HG03442 (cell line): ENCODE measurements at regions not wholly inside any gene's neighbourhood (a gene's known extent, or its start where the extent isn't known, plus 50 kb on each side); places are given as distances from the start of the nearest gene placed in this dataset.

Experiments
- ATAC-seq: cut with Tn5 transposase; IDR thresholded peaks from one replicate; pipeline ENCODE4 v1.9.1; 2021; ENCODE audit warnings: mild to moderate bottlenecking, moderate library complexity; ENCODE audit not compliant: unreplicated experiment

DNA sequence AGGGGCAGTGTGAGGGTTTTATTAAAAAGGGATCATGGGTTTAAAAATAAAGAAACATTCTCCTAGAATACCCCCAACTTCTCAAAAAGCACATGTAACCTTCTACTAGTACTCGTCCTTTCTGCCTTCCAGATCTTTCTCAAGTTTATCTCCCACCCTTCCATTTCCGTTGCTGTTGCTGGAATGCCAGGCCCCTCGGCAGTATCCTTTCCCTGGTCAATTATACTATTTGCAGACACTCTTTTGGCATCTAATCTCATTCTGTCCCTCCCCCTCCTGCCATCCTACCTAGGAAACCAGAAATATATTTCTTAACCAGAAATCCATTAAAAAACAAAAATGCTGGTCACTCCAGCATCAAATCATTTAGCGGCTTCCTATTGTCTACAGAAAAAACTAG is 198.2 kb upstream of the ATP2B1 start:
- no peak for ATAC-seq

DNA sequence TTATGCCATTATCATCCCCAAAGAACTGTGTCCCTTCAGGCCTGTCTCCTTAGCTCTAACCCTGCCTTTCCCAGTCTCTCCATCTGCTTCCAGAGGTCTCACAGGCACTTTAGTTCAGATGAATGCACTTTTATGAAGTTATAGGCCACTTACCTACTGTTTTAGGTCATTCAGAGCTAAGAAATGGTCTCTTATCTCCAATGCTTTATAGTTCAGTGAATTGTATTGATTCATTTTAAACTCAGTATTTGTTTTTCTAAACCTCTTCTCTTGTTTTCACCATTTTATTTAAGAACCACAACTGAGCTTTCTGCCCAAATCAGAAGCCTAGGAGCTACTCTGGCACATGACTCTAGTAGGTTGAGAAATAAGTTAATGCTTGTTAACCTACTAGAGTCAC is 197.5 kb upstream of the ATP2B1 start:
- no peak for ATAC-seq

DNA sequence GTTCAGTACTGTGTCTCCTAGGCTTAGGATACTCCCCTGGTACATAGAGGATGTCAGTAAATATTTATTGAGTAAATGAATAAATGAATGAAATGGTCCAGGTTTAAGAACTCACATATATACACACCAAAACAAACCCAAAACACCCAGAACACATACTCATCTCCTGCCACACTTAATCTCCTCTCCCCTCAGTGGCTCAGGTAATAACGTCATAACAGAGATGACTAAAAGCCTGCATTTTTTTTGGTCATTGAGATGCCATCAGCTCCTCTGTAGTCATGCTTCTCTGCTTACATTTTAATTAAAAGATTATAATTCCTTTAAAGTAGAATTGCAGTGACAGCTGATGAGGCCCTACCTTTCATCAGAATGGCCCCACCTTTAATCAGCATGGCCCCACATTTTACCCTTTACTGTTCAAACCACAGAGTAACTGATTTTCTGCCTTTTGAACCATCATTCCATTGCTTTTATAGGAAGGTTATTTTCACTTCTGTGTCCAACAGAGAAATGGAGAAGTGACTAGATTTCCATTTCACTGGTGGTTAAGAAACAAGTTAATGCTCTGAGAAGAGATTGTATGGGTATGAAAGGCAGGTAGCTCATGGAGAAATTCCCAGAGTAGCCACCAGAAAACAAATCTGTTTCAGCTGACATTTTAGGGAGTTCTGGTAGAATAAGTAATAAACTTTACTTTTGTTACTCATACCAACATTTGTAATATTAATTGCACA is 193.4 kb upstream of the ATP2B1 start:
- ATAC-seq: no peak

DNA sequence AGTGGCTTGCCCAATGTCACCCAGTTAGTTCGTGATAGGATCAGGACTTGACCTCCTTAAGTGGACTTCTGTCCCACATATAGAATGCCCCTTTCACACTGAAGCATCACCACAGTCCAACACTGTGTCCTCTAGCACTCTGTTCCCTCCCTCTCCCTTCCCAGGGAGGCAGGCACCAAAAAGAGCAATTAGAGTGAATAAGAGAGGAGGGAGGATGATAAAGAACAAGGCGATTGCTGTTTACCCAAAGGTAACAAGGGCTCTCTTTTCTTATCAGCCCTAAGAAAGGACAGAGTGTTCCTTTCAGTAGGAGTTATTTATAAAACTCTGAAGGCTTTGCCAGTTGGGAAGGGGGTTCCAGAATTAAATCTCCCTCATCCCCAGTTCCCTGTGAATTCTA is 192.7 kb upstream of the ATP2B1 start:
- no peak for ATAC-seq

DNA sequence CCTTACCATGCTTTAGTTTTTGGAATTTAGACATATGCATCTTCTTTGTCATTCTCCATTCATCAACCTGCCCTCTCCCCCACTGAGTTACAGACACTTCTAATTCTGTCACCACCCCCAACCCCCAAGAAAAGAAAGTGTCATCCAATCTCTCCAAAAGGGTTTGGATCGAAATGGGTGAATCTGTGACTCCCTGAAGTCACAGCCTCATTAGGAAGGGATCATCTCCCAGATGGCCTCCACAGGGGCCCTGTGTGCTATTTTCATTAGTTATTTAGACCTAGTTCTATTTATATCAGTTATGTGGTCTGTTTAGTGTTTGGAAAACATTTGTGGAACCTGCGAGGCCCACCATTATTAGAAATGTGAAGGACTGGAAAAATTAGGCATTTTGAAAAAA is 191.0 kb upstream of the ATP2B1 start:
- ATAC-seq: no peak

DNA sequence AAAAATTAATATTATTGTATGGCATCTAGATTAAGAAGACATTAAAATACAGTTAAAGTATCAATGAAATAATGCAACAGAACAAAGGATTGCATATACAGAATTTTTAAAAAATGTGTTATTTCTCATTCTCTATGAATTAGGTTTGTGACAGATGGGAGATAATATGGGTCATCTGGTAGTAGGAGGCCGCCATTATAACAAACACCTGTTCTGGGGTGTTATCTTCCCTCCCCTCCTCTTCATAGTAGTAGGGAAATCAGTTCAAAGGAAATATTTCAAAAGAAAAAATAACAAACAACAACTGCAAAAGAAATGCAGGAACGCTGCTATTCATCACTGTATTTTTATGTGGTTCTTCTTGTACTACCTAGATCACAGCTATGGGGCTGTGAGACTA is 187.0 kb upstream of the ATP2B1 start:
- ATAC-seq: no peak

DNA sequence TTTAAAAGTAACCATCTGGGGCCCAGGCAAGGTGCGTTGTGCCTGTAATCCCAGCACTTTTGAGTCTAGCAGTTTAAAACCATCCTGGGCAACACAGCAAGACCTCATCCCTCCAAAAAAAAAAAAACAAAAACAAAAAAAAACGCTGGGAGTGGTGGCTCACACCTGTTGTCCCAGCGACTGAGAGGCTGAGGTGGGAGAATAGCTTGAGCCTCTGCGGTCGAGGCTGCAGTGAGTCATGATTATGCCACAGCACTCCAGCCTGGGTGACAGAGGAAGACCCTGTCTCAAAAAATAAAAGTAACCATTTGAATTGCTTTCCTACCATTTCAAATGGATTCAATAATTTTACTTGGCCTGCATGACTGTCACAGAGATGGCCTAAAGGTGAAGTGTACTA is 186.5 kb upstream of the ATP2B1 start:
- ATAC-seq: no peak

DNA sequence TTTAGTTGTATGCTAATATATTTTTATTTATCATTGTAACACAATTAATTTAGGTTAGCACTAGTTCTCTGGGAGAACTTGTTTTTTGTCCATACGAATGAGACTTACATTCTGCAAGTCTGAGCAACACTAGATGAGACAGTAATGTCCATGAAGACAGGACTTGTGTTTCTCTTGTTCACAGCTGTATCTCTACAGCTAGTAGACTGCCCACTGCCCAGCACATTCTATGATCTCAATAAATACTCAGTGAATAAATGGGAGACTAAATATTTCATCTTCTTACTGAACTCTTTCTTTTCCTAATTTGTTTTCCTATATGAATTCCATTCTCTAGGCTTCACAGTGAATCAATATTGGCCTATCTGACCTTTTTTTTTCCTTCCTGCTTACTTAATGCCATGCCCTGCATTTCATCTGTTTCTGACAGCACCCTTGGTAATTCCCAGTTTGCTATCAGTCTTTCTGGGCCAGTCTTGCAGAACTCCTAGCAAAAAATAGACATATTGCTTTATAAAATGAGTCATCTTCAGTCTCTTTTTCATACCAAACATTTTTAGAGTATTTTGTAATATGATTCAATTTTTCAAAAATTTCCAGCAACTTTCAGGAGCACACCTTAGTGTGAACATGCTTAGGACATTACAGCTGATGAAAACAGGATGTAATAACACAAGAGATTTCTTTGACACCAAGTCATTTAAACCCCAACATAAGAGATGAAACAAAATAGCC is 185.5 kb upstream of the ATP2B1 start:
- ATAC-seq: no peak

DNA sequence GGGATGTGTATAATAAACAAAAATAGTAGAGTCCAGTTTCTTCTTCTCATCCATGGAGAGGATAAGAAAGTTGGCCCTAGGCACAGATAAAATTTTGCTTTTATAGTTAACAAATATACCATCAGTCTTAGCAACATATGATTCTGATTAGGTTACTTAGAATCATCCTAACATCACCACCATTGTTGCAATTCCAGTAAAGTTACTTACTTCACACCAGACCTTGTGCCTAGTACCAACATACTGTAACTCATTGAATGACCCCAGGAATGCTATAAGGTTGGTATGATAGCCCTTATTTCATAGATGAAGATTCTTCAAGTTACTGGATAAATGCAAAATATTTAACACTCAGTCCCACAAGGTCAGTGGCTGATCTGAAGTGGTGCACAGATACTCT is 183.8 kb upstream of the ATP2B1 start:
- no peak for ATAC-seq

DNA sequence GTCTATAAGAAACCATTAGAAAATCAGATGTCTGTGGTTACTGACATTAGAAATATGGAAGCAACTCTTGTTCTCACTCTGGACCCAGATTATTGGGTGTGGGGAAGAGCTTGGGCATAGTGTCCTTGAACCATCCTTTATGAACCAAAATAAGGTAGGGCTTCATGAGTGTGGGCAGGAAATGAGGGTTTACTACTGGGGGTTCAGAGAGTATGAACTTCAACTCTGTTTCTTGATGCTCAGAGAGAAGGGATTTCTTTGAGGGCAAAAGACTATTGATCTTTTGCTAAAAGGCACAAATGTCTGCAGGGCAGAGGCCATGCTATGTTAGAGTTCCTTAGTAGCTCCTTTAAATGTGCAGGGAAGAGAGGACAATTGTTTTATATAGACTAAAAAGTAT is 183.3 kb upstream of the ATP2B1 start:
- no peak for ATAC-seq

DNA sequence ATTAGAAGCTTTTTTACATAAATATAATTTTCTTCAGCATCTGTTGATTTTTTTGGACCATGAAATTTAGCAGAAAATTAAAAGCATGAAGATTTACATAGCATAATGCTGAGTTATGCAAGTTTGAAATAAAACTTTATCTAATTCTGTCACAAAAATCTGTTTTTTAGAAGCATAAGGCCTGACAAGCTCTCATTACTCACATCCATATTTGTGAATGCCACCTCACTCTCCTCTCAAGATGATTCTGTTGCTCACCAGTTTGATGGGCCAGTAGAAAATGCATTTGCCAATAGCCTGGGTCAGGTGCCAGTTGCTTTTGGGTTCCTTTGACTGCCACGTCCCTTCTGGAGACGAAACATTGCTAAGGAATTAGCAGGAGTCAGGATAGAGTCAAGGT is 181.5 kb upstream of the ATP2B1 start:
- no peak for ATAC-seq

DNA sequence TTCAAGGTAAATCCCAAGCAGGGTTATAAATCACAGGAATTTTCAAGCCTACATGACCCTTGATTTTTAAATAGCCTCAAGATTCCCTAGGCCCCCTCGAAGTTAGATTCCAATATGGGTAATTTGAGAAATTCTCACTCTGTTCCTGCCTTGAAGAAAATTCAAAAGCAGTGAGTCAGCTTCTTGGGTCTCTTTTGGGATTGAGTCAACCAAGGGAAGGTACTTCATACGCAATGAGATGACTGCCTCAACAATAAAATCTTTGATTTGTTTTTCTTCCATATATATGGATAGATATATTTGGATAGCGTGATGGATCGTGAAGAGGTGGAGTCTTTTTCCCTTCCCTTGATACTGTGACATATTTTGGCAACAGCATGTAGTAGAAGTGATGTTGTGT is 180.4 kb upstream of the ATP2B1 start:
- no peak for ATAC-seq

DNA sequence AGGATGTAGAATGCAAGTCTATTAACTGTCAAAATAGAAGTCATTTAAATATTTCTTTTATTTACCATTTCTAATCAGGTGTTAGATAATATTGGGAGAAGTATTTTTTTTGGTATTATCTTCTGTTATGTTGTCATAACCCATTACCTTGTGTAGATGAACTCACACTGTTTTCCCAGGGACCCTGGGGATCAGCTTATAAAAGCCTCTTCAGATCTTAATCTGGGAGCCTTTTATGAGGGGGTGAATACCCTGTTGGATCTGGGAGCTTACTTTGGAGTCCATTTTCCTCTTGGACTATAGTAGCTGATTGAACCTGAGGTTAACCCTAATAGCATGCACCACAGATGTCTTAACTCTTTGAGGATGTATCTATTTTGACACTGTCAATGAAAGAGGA is 176.3 kb upstream of the ATP2B1 start:
- no peak for ATAC-seq

DNA sequence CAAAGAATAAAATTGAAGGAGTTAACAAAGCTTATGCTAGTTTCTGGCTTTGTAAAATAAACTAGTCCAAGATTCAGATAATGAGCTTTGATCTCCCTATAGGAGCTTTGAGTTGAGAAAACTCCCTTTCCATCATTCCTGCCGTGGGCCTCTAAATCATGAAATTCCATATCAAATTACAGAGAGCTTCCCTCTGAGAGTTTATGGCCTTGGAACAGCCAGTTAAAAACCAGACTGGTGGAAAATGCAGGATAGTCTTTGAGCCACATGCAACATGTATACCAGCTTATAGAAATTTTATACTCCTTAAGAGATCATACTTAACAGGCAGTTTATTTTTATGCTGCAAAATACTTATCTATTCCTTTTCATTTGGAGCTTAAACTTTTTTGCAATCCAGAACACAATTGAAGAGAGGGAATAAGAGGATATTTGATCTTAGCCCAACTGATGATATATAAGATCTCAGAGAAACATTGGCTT is 175.8 kb upstream of the ATP2B1 start:
- ATAC-seq: no peak

DNA sequence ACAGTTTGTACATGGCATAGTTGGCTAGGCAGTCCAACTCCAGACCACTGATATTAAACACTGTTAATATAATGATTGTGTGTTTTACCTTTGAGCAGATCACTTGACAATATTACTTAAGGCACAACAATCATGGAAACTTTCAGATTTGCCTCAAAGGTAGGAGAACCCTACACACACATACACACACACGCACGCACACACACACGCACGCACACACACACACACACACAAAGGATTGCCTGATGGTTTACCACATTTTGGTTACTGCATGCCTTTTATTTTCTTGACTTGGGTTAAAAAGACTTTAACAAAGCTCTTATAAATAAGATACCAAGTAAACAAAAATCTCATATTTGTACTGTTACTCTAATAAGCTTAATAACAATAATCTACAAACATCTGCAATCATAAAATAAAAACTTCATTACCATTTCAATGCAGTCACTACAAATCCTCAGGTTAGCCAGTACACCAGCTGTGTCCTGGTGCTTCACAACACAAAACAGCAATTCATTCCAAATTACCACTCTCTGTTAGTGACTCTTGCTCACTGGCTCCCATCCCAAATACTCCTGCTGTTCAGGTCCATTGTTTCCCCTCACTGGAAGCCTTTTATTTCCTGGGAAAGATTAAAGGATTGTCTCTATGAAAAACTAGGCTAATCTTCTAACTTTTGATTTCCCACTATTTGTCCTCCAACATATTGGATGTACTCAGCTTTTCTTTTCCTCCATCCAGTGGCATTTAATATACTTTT is 175.2 kb upstream of the ATP2B1 start:
- no peak for ATAC-seq

DNA sequence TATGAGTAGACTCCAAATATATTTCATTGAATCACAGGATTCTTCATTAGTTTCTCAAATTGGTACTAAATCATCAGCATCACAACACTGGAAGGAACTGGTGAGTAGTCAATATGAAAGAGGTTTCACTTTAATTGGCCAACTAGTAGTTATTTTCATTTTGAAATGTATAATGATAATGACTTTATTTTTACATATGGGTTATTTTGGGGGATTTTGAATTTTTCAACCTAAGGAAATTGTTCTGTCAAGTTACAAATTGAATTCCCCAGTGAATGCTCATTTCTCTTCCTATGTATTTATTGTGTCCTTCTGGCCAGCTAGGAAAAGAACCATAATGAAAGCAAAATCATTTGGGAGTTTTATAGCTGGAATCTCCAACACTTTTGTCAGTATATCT is 174.2 kb upstream of the ATP2B1 start:
- ATAC-seq: no peak

DNA sequence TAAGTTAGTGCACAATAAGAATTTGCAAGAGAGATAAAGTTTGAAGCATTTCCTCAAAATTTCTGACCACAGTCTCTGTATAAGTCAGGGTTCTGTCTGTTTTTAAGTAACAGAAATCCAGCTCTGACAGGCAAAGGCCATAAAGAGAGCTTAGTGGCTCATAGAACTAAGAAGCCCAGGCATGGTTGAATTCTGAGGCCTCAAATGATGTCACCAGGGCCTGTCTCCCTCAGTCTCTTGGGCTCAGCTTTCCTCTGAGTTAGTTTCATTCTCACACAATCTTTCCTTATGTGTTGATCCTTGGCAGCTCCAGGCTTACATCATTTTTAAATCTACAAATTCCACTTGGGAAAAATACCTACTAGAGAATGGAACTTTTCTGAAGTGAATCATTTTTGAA is 173.4 kb upstream of the ATP2B1 start:
- ATAC-seq: peak; percentile 38

DNA sequence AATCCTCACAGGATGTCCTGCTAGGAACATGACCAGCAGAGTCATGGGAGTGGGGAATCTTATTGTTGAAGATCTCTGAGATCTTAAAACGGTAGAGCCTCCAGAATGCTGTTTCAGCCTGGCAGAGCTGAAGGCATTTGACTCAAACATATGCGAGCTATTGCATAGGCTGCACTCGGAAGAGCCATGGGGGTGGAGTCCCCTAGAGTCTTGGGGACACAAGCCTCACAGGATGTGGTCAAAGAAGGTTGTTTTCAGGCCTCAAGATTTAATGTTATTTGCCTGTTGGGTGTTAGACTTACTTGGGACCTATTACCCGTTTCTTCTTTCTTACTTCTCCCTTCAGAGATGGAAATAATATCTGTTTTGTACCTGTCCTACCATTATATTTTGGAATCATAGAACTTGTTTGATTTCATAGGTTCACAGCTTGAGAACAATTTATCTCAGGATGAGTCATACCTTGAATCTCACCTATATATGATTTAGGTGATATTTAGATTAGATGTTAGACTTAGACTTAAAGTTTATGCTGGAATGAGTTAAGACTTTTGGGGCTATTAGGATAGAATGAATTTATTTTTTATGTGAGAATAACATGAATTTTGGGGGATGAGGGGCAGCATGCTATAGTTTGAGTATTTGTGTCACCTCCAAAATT is 172.2 kb upstream of the ATP2B1 start:
- ATAC-seq: peak; percentile 96

DNA sequence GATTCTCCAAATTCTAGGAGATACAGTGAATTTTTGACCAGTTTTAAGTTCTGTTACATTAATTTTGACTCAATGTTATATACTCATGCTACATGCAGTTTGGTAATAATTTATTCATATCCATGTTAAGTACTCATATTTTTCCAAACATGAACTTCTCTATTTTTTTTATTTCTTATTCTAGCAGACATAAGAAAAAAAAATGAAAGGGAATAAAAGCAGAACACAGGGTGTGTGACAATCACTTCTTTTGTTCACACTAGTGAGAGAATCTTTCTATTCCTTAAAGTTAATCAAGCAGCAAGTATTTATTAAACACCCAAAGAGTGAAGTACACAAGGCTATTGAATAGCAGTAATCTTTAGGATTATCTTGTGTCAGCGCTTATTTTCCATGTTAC is 171.1 kb upstream of the ATP2B1 start:
- no peak for ATAC-seq

DNA sequence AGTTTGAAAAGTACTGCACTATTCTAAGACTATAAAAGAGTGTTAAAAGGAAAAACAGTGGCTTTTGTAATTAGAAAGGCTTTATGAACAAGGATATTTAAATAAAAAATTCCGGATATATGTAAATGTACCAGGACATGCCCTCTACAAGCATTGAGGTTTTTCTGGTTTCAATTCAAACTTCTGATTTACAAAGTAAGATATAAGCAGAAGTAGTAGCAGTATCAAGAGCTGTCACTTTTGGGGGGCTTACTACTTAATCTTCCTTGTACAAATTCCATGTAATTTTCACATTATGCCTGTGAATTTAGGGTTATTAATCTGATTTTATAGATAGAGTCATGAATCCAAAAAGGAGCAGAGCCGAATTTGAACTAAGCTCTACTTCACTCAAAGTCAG is 170.3 kb upstream of the ATP2B1 start:
- no peak for ATAC-seq

DNA sequence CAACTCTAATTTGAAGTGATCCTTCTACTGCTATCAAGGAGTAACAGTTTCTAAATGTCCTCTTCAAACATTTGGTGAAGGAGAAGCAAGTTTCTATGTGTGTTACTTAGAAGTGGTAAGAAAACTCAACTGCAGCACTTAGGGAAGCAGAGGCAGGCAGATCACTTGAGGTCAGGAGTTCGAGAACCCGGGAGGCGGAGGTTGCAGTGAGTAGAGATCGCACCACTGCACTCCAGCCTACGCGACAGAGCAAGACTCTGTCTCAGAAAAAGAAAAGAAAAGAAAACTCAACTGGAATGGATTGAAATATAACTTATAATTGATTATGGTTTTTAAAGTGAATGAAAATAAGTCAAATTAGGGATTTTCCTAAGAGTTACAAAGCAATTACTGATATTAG is 169.7 kb upstream of the ATP2B1 start:
- ATAC-seq: no peak
